Liver (tissue), 8 donors: ENCODE measurements at regions not wholly inside any gene's neighbourhood (a gene's known extent, or its start where the extent isn't known, plus 50 kb on each side); places are given as distances from the start of the nearest gene placed in this dataset.

Experiments
- DNase-seq: peaks from one replicate; pipeline ENCODE4 v3.0.0-alpha.2; 2017; ENCODE audit warnings: low spot score
- H3K27ac ChIP-seq, 2 donors: one replicate each; pipeline ENCODE4 v1.7.0; 2013; ENCODE audit warnings: inconsistent platforms in 2 of 2, low read length in 2 of 2, control low read depth in 1 of 2, low read depth in 1 of 2, mild to moderate bottlenecking in 1 of 2
- H3K27me3 ChIP-seq, 4 donors: one replicate each; pipeline versions ENCODE4 v1.6.1 to v1.7.0; 2013; ENCODE audit warnings: low read length in 3 of 4, inconsistent platforms in 1 of 4, mild to moderate bottlenecking in 1 of 4, moderate library complexity in 1 of 4; ENCODE audit not compliant: control insufficient read depth in 4 of 4, insufficient read depth in 4 of 4
- H3K36me3 ChIP-seq, 4 donors: one replicate each; pipeline versions ENCODE4 v1.6.1 to v1.7.0; 2013; ENCODE audit warnings: low read length in 3 of 4, mild to moderate bottlenecking in 3 of 4, low read depth in 1 of 4, moderate library complexity in 1 of 4; ENCODE audit not compliant: control insufficient read depth in 4 of 4, insufficient read depth in 3 of 4
- H3K4me1 ChIP-seq, 4 donors: one replicate each; pipeline versions ENCODE4 v1.6.1 to v1.7.0; 2013; ENCODE audit warnings: low read length in 3 of 4, mild to moderate bottlenecking in 3 of 4, moderate library complexity in 1 of 4; ENCODE audit not compliant: control insufficient read depth in 4 of 4, insufficient read depth in 4 of 4
- H3K4me3 ChIP-seq, 3 donors: one replicate each; pipeline versions ENCODE4 v1.6.1 to v1.7.0; 2013; ENCODE audit warnings: low read length in 3 of 3, control low read depth in 1 of 3, low read depth in 1 of 3, mild to moderate bottlenecking in 1 of 3
- H3K9ac ChIP-seq, 2 donors: one replicate each; pipeline ENCODE4 v1.7.0; 2013; ENCODE audit warnings: low read length in 2 of 2, mild to moderate bottlenecking in 2 of 2, moderate library complexity in 2 of 2, control low read depth in 1 of 2, low read depth in 1 of 2
- H3K9me3 ChIP-seq, 4 donors: one replicate each; pipeline versions ENCODE4 v1.6.1 to v1.7.0; 2013; ENCODE audit warnings: low read length in 3 of 4; ENCODE audit not compliant: control insufficient read depth in 4 of 4
- ATF3 ChIP-seq: IDR thresholded peaks from 2 replicates; pipeline ENCODE4 v1.6.1; 2016; ENCODE audit warnings: antibody characterized with exemption
- CTCF ChIP-seq: fragments of 150-350 bp; IDR thresholded peaks from 2 replicates; pipeline ENCODE4 v1.5.1; 2017; ENCODE audit warnings: improper control_type of control experiment, low read depth, low read length; ENCODE audit not compliant: missing input control
- EGR1 ChIP-seq, 2 donors: IDR thresholded peaks; 2 replicates each; pipeline ENCODE4 v1.6.1; 2016 to 2018; ENCODE audit warnings: antibody characterized with exemption in 2 of 2, low read depth in 2 of 2
- FOXA1 ChIP-seq: IDR thresholded peaks from 2 replicates; pipeline ENCODE4 v1.6.1; 2016; ENCODE audit warnings: antibody characterized with exemption
- FOXA2 ChIP-seq: IDR thresholded peaks from 2 replicates; pipeline ENCODE4 v1.6.1; 2016; ENCODE audit warnings: antibody characterized with exemption
- GABPA ChIP-seq, 2 donors: IDR thresholded peaks in 1 of 2; conservative IDR thresholded peaks in 1 of 2; 2 replicates each; pipeline ENCODE4 v1.6.1; 2016; ENCODE audit warnings: antibody characterized with exemption in 2 of 2, mild to moderate bottlenecking in 1 of 2, moderate library complexity in 1 of 2
- HNF4A ChIP-seq, 2 donors: conservative IDR thresholded peaks; 2 replicates each; pipeline ENCODE4 v1.6.1; 2016; ENCODE audit warnings: antibody characterized with exemption in 2 of 2, mild to moderate bottlenecking in 2 of 2
- HNF4G ChIP-seq: IDR thresholded peaks from 2 replicates; pipeline ENCODE4 v1.6.1; 2016; ENCODE audit warnings: antibody characterized with exemption
- JUND ChIP-seq, 2 donors: IDR thresholded peaks; 2 replicates each; pipeline ENCODE4 v1.6.1; 2016; ENCODE audit warnings: antibody characterized with exemption in 2 of 2
- NR2F2 ChIP-seq: IDR thresholded peaks from 2 replicates; pipeline ENCODE4 v1.6.1; 2016; ENCODE audit warnings: antibody characterized with exemption
- RAD21 ChIP-seq, 2 donors: IDR thresholded peaks; 2 replicates each; pipeline ENCODE4 v1.6.1; 2016; ENCODE audit warnings: antibody characterized with exemption in 2 of 2, mild to moderate bottlenecking in 2 of 2
- SP1 ChIP-seq: IDR thresholded peaks from 2 replicates; pipeline ENCODE4 v1.6.1; 2018; ENCODE audit warnings: antibody characterized with exemption, mild to moderate bottlenecking
- TAF1 ChIP-seq: conservative IDR thresholded peaks from 2 replicates; pipeline ENCODE4 v1.6.1; 2016; ENCODE audit warnings: antibody characterized with exemption, mild to moderate bottlenecking
- YY1 ChIP-seq: IDR thresholded peaks from 2 replicates; pipeline ENCODE4 v1.6.1; 2016; ENCODE audit warnings: antibody characterized with exemption, mild to moderate bottlenecking
- ZBTB33 ChIP-seq: IDR thresholded peaks from 2 replicates; pipeline ENCODE4 v1.6.1; 2016; ENCODE audit warnings: antibody characterized with exemption
- WGBS: extraction: QIAGEN DNeasy Blood & Tissue Kit; methylation state at CpG from one replicate; pipeline ENCODE4 v1.1.7; 2013; 5-methylcytosine and 5-hydroxymethylcytosine counted together
- donor health status: healthy.
- donor health status: healthy.
- donor health status: healthy.
- donor health status: healthy.
- donor health status: healthy.

- no peak overlapping the region for H3K9ac ChIP-seq
- no peak for DNase-seq
- TF ChIP-seq TAF1 (no peak), GABPA (IDR thresholded peaks at IDR 0.05 in 1 of 2, conservative IDR thresholded peaks at IDR 0.05 in 1 of 2) (no peak), YY1 (no peak), NR2F2 (no peak), FOXA1 (no peak), JUND (IDR thresholded peaks at IDR 0.05) (no peak)
- 60% methylated on average over 2 of the region's 2 CpGs for WGBS
- H3K9me3 ChIP-seq = no peaks in the 10 kb centered on the region
- H3K27ac ChIP-seq = no peak overlapping the region
- no peak overlapping the region for H3K4me3 ChIP-seq
- no peaks in the 10 kb centered on the region for H3K4me1 ChIP-seq
- no peaks in the 10 kb centered on the region for H3K27me3 ChIP-seq
- no peaks in the 10 kb centered on the region for H3K36me3 ChIP-seq
Measured at GRCh38 chr9:30382271-30382670, 2002.2 kb upstream of the ACO1 start.

- no peaks in the 10 kb centered on the region for H3K4me1 ChIP-seq
- H3K27me3 ChIP-seq = no peaks in the 10 kb centered on the region
- DNase-seq = no peak
- H3K4me3 ChIP-seq = no peak overlapping the region
- peaks cover 0 to 6% (median under 1%) of the 10 kb centered on the region in 4 donors for H3K9me3 ChIP-seq
- TF ChIP-seq TAF1 (no peak), JUND (IDR thresholded peaks at IDR 0.05) (no peak), FOXA2 (no peak), CTCF (no peak), ZBTB33 (no peak), GABPA (IDR thresholded peaks at IDR 0.05 in 1 of 2, conservative IDR thresholded peaks at IDR 0.05 in 1 of 2) (no peak), ATF3 (no peak), RAD21 (IDR thresholded peaks at IDR 0.05) (no peak), HNF4A (conservative IDR thresholded peaks at IDR 0.05) (no peak), YY1 (no peak), FOXA1 (no peak), HNF4G (no peak), NR2F2 (no peak), EGR1 (IDR thresholded peaks at IDR 0.05; ENCODE audit: low read depth in 2 of 2) (no peak)
- 57% methylated on average over 3 of the region's 3 CpGs for WGBS
- no peaks in the 10 kb centered on the region for H3K36me3 ChIP-seq
- H3K9ac ChIP-seq = no peak overlapping the region
- H3K27ac ChIP-seq = no peak overlapping the region
Measured at GRCh38 chr9:30410273-30410672, 1974.2 kb upstream of the ACO1 start.

GRCh38 chr9:30411571-30411970 is 1972.9 kb upstream of the ACO1 start:
- WGBS = 76% methylated on average over 5 of the region's 5 CpGs
- H3K27me3 ChIP-seq = no peaks in the 10 kb centered on the region
- H3K27ac ChIP-seq = no peak overlapping the region
- no peak overlapping the region for H3K9ac ChIP-seq
- H3K4me3 ChIP-seq = no peak overlapping the region
- TF ChIP-seq ZBTB33 (no peak), JUND (IDR thresholded peaks at IDR 0.05) (no peak), SP1 (no peak), HNF4G (no peak), FOXA1 (no peak), GABPA (IDR thresholded peaks at IDR 0.05 in 1 of 2, conservative IDR thresholded peaks at IDR 0.05 in 1 of 2) (no peak), FOXA2 (no peak), HNF4A (conservative IDR thresholded peaks at IDR 0.05) (no peak)
- H3K36me3 ChIP-seq = no peaks in the 10 kb centered on the region
- peaks cover 0 to 6% (median under 1%) of the 10 kb centered on the region in 4 donors for H3K9me3 ChIP-seq
- DNase-seq = no peak
- no peaks in the 10 kb centered on the region for H3K4me1 ChIP-seq
